ENCODE measurements at regions not wholly inside any gene's neighbourhood (a gene's known extent, or its start where the extent isn't known, plus 50 kb on each side); places are given as distances from the start of the nearest gene placed in this dataset.

- DNase-seq: no peak
These were observed 57.2 kb downstream of the NKX6-1 start for GRCh38 chr4:84441758-84442377.

GRCh38 chr4:84439996-84440395, 59.1 kb downstream of the NKX6-1 start:
- no peak for DNase-seq

- no peak for DNase-seq
These were observed 62.3 kb downstream of the NKX6-1 start for GRCh38 chr4:84436812-84437211.

- DNase-seq: no peak
These were observed 64.7 kb downstream of the NKX6-1 start for GRCh38 chr4:84434344-84434743.

GRCh38 chr4:84433633-84434222, 65.4 kb downstream of the NKX6-1 start:
- DNase-seq: no peak

- DNase-seq: no peak
These were observed 66.4 kb downstream of the NKX6-1 start for GRCh38 chr4:84432713-84433112.

- no peak for DNase-seq
These were observed 78.5 kb downstream of the NKX6-1 start for GRCh38 chr4:84420608-84421007.

GRCh38 chr4:84419201-84419600, 79.9 kb downstream of the NKX6-1 start:
- no peak for DNase-seq

GRCh38 chr4:84417997-84418709, 80.9 kb downstream of the NKX6-1 start:
- no peak for DNase-seq

GRCh38 chr4:84413976-84414375, 85.1 kb downstream of the NKX6-1 start:
- no peak for DNase-seq

- DNase-seq: no peak
These were observed 85.6 kb downstream of the NKX6-1 start for GRCh38 chr4:84413480-84413879.

- no peak for DNase-seq
These were observed 87.0 kb downstream of the NKX6-1 start for GRCh38 chr4:84412062-84412461.

GRCh38 chr4:84407554-84408407, 91.3 kb downstream of the NKX6-1 start:
- DNase-seq: no peak

- DNase-seq: peak; percentile 8
These were observed 95.4 kb downstream of the NKX6-1 start for GRCh38 chr4:84403656-84404055.

GRCh38 chr4:84401701-84402306, 97.3 kb downstream of the NKX6-1 start:
- DNase-seq: no peak

GRCh38 chr4:84394386-84394785, 104.7 kb downstream of the NKX6-1 start:
- peak; percentile 2 for DNase-seq

- no peak for DNase-seq
These were observed 106.0 kb downstream of the NKX6-1 start for GRCh38 chr4:84392951-84393590.

GRCh38 chr4:84389406-84389805, 109.7 kb downstream of the NKX6-1 start:
- DNase-seq: peak; percentile 59

GRCh38 chr4:84385203-84385602, 113.9 kb downstream of the NKX6-1 start:
- no peak for DNase-seq

GRCh38 chr4:84384801-84385200, 114.3 kb downstream of the NKX6-1 start:
- no peak for DNase-seq

GRCh38 chr4:84381759-84382158, 117.3 kb downstream of the NKX6-1 start:
- no peak for DNase-seq

Data from fibroblast of skin of back (primary cell).